Fibroblast of lung (primary cell): ENCODE measurements at regions not wholly inside any gene's neighbourhood (a gene's known extent, or its start where the extent isn't known, plus 50 kb on each side); places are given as distances from the start of the nearest gene placed in this dataset.
"Not testable (repeated sequence)": the region's sequence is repeated elsewhere in the genome, so short reads cannot be mapped to it uniquely, and the experiment has no call there.

Experiments used
- EZH2 ChIP-seq: IDR thresholded peaks from 2 replicates; pipeline ENCODE4 v1.5.1; 2012; ENCODE audit warnings: low read length, control low read depth, mild to moderate bottlenecking; ENCODE audit errors: missing control alignments
- TF ChIP-seq, protein P1 (sequence below), 2 donors: IDR thresholded peaks in 1 of 2; conservative IDR thresholded peaks in 1 of 2; 1 replicate in 1 of 2; 2 replicates in 1 of 2; pipeline ENCODE4 v1.5.1; 2011 to 2012; ENCODE audit warnings: low read length in 2 of 2, control low read depth in 1 of 2, inconsistent platforms in 1 of 2, low read depth in 1 of 2, mild to moderate bottlenecking in 1 of 2

DNA sequence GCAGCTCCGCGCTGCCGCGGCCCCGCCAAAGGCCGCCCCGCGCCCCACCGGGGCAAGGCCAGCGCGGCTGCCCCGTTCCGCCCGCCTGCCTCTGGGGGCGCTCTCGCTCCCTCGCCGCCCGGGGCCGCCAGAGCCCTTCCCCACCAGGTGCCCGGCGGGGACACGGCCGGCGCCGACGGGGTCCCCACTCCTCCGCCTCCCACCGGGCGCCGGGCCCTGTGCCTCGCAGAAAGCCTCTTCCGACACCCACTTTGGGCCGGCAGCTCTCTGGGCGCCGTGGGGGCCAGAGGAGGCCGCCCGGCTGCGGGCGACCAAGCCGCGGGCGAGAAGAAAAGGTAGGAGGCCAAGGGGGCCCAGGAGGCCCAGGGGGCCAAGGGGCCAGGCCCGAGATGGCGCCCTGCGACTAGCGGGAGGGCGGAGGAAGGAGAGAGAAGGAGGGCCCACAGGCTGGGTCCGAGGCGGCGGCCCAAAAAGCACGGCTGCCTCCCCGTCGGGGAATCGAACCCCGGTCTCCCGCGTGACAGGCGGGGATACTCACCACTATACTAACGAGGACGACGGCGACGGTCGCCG is 57.4 kb upstream of the FCGR2A start:
- TF ChIP-seq, protein P1, sequence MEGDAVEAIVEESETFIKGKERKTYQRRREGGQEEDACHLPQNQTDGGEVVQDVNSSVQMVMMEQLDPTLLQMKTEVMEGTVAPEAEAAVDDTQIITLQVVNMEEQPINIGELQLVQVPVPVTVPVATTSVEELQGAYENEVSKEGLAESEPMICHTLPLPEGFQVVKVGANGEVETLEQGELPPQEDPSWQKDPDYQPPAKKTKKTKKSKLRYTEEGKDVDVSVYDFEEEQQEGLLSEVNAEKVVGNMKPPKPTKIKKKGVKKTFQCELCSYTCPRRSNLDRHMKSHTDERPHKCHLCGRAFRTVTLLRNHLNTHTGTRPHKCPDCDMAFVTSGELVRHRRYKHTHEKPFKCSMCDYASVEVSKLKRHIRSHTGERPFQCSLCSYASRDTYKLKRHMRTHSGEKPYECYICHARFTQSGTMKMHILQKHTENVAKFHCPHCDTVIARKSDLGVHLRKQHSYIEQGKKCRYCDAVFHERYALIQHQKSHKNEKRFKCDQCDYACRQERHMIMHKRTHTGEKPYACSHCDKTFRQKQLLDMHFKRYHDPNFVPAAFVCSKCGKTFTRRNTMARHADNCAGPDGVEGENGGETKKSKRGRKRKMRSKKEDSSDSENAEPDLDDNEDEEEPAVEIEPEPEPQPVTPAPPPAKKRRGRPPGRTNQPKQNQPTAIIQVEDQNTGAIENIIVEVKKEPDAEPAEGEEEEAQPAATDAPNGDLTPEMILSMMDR (conservative IDR thresholded peaks at IDR 0.05 in 1 of 2, IDR thresholded peaks at IDR 0.05 in 1 of 2; ENCODE audit: low read depth in 1 of 2, low read length in 2 of 2), result not testable (repeated sequence)
- not testable (repeated sequence) for TF ChIP-seq EZH2
